GM18861 (cell line): ENCODE measurements at regions not wholly inside any gene's neighbourhood (a gene's known extent, or its start where the extent isn't known, plus 50 kb on each side); places are given as distances from the start of the nearest gene placed in this dataset.

Experiments used
- ATAC-seq: cut with Tn5 transposase; IDR thresholded peaks from one replicate; pipeline ENCODE4 v1.9.1; 2021; ENCODE audit not compliant: unreplicated experiment

GRCh38 chr1:182198006-182198605 is 136.6 kb upstream of the ZNF648 start:
- no peak for ATAC-seq

DNA sequence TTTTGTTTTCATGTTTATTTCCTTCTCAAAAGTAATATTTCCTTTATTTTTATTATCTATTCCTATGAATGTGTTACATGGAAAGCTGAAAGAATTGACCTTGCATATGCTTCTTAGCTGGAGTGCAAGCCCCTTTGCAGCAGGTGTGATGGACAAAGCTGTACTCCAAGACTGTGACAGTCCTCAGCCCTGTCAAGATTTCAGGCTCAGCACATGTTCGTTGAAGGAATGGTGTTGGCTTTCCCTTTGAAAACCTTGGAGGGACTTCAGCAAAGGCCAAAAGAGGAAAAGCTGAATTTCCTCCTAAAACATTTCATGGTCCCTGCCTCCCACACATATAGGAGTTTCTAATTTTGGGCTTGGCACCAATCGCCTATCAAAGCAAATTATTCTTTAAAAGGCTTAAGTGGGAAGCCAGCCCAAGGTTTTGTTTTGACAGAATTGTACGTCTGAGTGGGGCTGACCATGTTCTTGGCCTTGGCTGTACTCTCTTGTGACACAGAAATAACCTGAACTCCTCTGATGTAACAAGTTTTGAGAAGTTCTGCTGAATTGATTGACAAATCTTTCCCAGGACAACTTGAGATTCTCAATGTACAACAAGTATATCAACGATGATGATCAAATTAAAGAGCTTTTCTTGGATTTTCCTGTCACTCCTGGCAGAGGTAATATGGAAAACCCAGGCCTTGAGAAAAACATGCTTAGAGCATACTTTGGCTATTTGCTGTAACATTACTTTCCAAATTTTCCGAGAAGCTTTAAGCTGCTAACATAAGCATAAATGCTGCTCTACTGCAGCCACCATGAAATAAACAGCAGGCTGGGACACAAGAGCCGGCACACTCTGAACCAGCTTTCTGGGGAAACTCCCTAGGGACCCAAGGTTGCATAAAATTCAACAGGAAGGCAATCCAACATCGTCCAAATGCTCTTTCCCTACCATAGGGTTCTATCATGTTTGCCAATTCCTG is 135.7 kb upstream of the ZNF648 start:
- ATAC-seq, result no peak

GRCh38 chr1:182195733-182196132 is 134.2 kb upstream of the ZNF648 start:
- no peak for ATAC-seq

- ATAC-seq, result no peak
Observed at GRCh38 chr1:182193908-182194550, 132.5 kb upstream of the ZNF648 start.

GRCh38 chr1:182192966-182193365 is 131.5 kb upstream of the ZNF648 start:
- no peak for ATAC-seq

DNA sequence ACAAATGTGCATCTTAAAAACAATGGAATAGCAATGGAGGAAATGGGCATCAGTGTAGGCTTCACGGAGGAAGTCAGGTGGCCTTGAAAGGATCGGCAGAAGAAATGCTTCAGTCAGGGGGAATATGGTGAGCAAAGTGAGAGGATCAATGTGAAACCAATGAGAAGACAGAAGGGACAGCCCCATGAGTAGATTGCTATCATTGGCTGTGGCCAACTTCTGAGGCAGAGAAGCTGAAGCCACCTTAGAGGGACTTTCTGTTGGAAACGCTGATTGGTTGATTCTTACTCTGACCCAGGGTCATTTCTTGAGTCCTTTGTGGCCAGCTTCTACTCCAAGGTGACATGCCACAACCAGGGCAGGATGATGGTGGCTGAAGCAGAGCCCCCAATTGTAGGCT is 130.7 kb upstream of the ZNF648 start:
- ATAC-seq, result no peak

GRCh38 chr1:182191381-182192115 is 130.0 kb upstream of the ZNF648 start:
- ATAC-seq, result no peak

DNA sequence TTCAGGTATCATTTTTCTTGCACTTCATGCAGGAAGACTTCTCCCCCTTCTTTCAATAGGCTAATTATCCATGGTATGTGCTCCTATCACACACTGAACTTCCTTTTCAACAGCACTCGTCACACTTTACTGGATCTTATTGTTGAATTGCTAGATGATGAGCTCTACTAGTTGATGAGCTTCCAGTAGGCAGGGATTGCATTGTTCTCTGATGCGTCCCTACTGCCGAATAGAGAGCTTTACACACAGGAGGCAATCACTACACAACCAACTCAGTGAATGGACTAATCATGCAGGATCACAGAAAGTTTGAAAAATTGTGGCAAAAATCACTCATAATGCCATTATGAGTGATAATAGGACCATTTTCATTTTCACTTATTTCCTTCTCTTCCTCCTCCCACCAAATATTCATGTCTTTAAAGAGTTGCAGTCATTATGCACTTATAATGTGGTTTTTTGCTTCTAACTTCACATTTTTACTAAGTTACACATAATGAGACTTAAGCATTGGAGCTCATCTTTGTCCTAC is 128.1 kb upstream of the ZNF648 start:
- ATAC-seq, result no peak

DNA sequence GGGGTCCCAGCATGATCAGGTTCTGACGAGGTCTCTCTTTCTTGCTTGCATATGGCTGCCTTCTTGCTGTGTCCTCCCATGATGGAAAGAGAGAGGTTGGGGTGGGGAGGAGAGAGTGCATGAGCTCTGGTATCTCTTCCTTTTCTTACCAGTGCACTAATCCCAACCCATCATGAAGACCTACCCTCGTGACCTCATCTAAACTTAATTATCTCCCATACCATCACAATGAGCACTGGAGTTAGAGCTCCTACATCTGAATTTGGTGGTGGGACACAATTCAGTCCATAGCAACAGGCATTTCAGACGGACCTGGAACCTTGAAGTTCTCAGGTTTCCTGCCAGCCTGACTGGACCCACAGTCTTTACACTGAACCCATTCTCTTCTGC is 125.2 kb upstream of the ZNF648 start:
- no peak for ATAC-seq

- no peak for ATAC-seq
Observed at GRCh38 chr1:182185842-182186756, 124.6 kb upstream of the ZNF648 start.

- no peak for ATAC-seq
Observed at GRCh38 chr1:182185136-182185535, 123.6 kb upstream of the ZNF648 start.

DNA sequence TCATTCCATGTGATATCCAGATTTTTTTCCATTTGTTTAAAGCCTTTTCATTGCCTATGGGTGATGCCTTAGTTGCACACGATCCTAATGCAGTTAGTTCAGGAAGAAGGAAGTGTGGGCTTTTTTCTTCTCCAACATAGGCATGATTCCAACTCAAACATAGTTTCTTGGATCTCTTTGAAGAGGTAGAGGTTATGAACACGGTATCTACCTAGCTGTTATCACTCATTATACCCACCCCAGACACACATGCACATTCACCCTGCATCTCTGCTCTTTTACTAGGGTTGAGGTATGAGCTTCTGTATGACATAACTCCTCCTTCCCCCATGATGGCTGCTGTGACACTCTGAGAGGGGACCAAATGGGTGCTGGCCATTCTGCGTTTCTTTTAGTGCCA is 122.1 kb upstream of the ZNF648 start:
- ATAC-seq, result no peak

- ATAC-seq, result no peak
Observed at GRCh38 chr1:182182311-182182710, 120.8 kb upstream of the ZNF648 start.

- no peak for ATAC-seq
Observed at GRCh38 chr1:182181167-182181572, 119.7 kb upstream of the ZNF648 start.

- ATAC-seq, result no peak
Observed at GRCh38 chr1:182175361-182175931, 113.9 kb upstream of the ZNF648 start.

DNA sequence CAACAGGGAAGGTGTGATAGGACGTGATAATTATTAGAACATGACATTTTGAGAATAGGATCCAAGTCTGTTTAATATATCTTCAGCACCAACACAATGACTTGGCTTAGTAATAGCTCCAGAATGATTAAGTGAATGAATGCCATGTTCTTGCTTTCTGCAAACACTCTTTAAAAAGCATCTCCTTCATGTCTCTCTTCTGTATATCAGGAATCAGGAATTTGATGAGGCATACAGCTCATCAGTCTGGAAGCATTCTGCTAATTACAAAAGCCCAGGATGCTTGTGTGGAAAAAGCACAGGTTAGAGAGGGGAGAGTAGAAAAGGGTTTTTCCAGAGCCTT is 113.0 kb upstream of the ZNF648 start:
- no peak for ATAC-seq

DNA sequence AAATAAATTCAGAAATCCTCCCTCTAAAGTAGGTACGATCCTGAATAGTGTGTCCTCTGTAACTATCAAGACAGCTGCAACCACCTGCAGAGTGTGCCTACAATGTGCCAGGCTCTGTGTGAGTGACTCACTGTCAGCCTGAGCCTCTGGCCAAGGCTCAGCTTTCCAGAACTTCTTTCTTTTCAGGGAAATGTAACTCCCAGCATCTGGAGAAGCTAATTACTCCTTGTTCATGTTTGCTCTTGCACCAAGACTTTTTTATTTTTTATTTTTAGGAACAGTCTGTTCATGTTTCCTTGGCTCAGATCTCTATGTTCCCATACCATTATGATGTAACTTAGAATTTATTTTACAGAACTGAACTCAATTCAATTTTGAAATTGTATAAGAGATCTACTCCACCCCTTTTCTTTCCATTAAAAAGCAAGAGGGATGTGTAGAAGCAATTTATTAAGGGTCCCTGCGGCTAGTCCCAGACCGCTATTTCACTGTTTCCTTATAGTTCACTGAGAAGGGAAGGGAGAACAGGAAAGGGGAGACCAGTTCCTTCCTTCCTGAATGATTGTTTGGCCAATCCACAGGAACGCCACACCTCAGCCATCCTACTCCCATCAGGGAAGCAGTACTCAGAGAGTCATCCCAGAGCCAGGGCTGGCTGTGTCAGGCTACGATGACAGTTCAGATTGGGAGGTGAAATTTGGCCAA is 112.4 kb upstream of the ZNF648 start:
- no peak for ATAC-seq

DNA sequence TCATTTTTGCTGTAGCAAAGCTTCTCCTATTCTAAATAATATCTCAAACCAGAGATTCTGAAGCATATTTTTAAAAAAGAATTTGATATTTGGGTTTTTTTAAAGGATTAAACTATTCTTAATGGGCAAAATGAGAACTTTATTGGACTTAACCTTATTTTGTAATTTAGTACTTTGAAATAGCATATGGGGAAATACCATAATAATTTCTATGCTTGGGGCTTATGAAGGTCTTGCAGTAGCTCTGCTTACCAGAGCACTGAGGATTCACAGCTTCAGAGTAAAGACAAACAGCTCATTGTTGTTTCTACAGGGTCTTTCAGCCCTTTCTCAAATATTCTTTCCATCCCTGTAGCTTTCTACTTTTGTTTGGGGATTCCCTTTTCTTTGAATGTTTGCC is 111.2 kb upstream of the ZNF648 start:
- no peak for ATAC-seq

DNA sequence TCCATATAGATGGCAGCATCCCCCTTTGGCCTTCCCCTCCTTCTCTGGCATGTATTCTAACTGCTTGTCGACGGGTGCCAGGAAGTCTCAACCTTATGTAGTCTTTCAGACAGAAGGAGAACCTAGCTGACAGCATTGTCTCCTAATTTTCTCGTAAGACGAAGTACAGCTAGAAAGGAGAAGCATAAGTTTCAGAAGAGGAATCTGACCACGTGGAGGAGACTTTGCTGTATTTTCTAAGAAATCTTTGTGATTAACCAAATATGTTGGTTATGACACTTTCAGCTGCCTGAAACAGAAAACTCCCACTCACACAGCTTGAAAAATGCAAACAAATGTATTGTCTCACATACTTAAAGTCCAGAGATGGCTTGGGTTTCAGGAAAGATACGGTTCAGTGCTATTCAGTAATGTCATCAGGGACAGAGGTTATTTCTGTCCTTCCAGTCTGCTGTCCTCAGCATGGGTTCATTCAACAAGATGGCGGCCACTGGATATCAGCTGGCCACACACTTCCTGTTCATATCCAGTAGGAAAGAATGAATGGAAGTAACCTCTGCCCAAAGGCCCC is 109.5 kb upstream of the ZNF648 start:
- no peak for ATAC-seq
